Inflammatory macrophage treated with lipopolysaccharide for 1 hour (primary cell): ENCODE measurements at regions not wholly inside any gene's neighbourhood (a gene's known extent, or its start where the extent isn't known, plus 50 kb on each side); places are given as distances from the start of the nearest gene placed in this dataset.
"Not testable (repeated sequence)": the region's sequence is repeated elsewhere in the genome, so short reads cannot be mapped to it uniquely, and the experiment has no call there.

Experiments used
- DNase-seq, 2 donors: peaks; one replicate each; pipeline ENCODE4 v3.0.0-alpha.2; 2020 to 2022

GRCh38 chr18:47727409-47727808, 203.1 kb downstream of the SMAD2 start:
- DNase-seq = no peak

GRCh38 chr18:47726550-47726949, 203.9 kb downstream of the SMAD2 start:
- DNase-seq = no peak

- DNase-seq = no peak
These were observed 204.8 kb downstream of the SMAD2 start for GRCh38 chr18:47725656-47726055.

- DNase-seq = no peak
These were observed 206.1 kb downstream of the SMAD2 start for GRCh38 chr18:47724186-47724975.

GRCh38 chr18:47721876-47722275, 208.6 kb downstream of the SMAD2 start:
- DNase-seq = no peak

- no peak for DNase-seq
These were observed 209.7 kb downstream of the SMAD2 start for GRCh38 chr18:47720741-47721140.

- no peak for DNase-seq
These were observed 211.2 kb downstream of the SMAD2 start for GRCh38 chr18:47719096-47719780.

GRCh38 chr18:47718646-47719045, 211.8 kb downstream of the SMAD2 start:
- no peak for DNase-seq

- DNase-seq = no peak
These were observed 213.2 kb downstream of the SMAD2 start for GRCh38 chr18:47717257-47717656.

- no peak for DNase-seq
These were observed 213.8 kb downstream of the SMAD2 start for GRCh38 chr18:47716632-47717185.

- no peak for DNase-seq
These were observed 220.0 kb downstream of the SMAD2 start for GRCh38 chr18:47710451-47710850.

GRCh38 chr18:47709556-47709955, 220.9 kb downstream of the SMAD2 start:
- DNase-seq = no peak

- no peak for DNase-seq
These were observed 222.3 kb downstream of the SMAD2 start for GRCh38 chr18:47708206-47708605.

GRCh38 chr18:47701134-47701533, 229.3 kb downstream of the SMAD2 start:
- no peak for DNase-seq

- DNase-seq = no peak
These were observed 233.6 kb downstream of the SMAD2 start for GRCh38 chr18:47696870-47697269.

- no peak for DNase-seq
These were observed 238.8 kb downstream of the SMAD2 start for GRCh38 chr18:47691611-47692010.

- not testable (repeated sequence) for DNase-seq
These were observed 239.7 kb downstream of the SMAD2 start for GRCh38 chr18:47690778-47691177.

GRCh38 chr18:47689371-47689770, 241.1 kb downstream of the SMAD2 start:
- no peak for DNase-seq

- no peak for DNase-seq
These were observed 243.7 kb downstream of the SMAD2 start for GRCh38 chr18:47686806-47687205.

- no peak for DNase-seq
These were observed 246.7 kb downstream of the SMAD2 start for GRCh38 chr18:47683774-47684173.

- no peak for DNase-seq
These were observed 247.6 kb downstream of the SMAD2 start for GRCh38 chr18:47682876-47683275.

- no peak for DNase-seq
These were observed 250.0 kb downstream of the SMAD2 start for GRCh38 chr18:47680488-47680887.

GRCh38 chr18:47679864-47680263, 250.6 kb downstream of the SMAD2 start:
- DNase-seq = no peak

- DNase-seq = no peak
These were observed 252.5 kb downstream of the SMAD2 start for GRCh38 chr18:47677952-47678351.
